Tibial nerve (tissue), 4 donors: ENCODE measurements at regions not wholly inside any gene's neighbourhood (a gene's known extent, or its start where the extent isn't known, plus 50 kb on each side); places are given as distances from the start of the nearest gene placed in this dataset.

Experiments used
- DNase-seq, 2 donors: peaks; one replicate each; pipeline ENCODE4 v3.0.0-alpha.2; 2019; ENCODE audit warnings: low spot score in 2 of 2
- H3K27ac ChIP-seq, 4 donors: fragments of 200-600 bp; sonication (generic) in 3 of 4; one replicate each; pipeline ENCODE4 v1.5.1; 2017 to 2019; ENCODE audit warnings: mild to moderate bottlenecking in 1 of 4
- H3K27me3 ChIP-seq, 2 donors: fragments of 200-600 bp; sonication (generic) in 1 of 2; one replicate each; pipeline versions ENCODE4 v1.5.1 to v1.6.0; 2017 to 2019
- H3K36me3 ChIP-seq, 3 donors: fragments of 200-600 bp; sonication (generic); one replicate each; pipeline ENCODE4 v1.5.1; 2018 to 2019
- H3K4me1 ChIP-seq, 4 donors: fragments of 200-600 bp; sonication (generic) in 3 of 4; one replicate each; pipeline ENCODE4 v1.5.1; 2017 to 2019
- H3K4me3 ChIP-seq, 4 donors: fragments of 200-600 bp; sonication (generic) in 3 of 4; one replicate each; pipeline ENCODE4 v1.5.1; 2017 to 2019; ENCODE audit warnings: mild to moderate bottlenecking in 1 of 4, moderate library complexity in 1 of 4
- H3K9me3 ChIP-seq, 4 donors: fragments of 200-600 bp; sonication (generic) in 3 of 4; one replicate each; pipeline ENCODE4 v1.5.1; 2017 to 2019
- CTCF ChIP-seq, 5 experiments: fragments of 200-600 bp in 3 of 5; fragments of 450-650 bp in 2 of 5; sonication (generic) in 3 of 5; IDR thresholded peaks; one replicate each; pipeline ENCODE4 v1.5.1; 2016 to 2019; ENCODE audit warnings: antibody characterized with exemption in 5 of 5, mild to moderate bottlenecking in 3 of 5, moderate library complexity in 2 of 5
- EP300 ChIP-seq, 2 donors: sonication (generic); formaldehyde crosslinking; IDR thresholded peaks; one replicate each; pipeline ENCODE4 v1.6.1; 2017; ENCODE audit warnings: antibody characterized with exemption in 2 of 2, mild to moderate bottlenecking in 1 of 2
- POLR2A ChIP-seq, 2 donors: fragments of 450-650 bp; IDR thresholded peaks; one replicate each; pipeline ENCODE4 v1.6.1; 2017; ENCODE audit warnings: antibody characterized with exemption in 2 of 2, mild to moderate bottlenecking in 2 of 2, moderate library complexity in 2 of 2
- WGBS, 2 donors: methylation state at CpG; one replicate each; pipeline ENCODE4 v1.1.5; 2018; 5-methylcytosine and 5-hydroxymethylcytosine counted together

GRCh38 chr4:161329852-161330251, 833.9 kb downstream of the FSTL5 start:
- TF ChIP-seq CTCF (IDR thresholded peaks at IDR 0.05) (no peak), POLR2A (IDR thresholded peaks at IDR 0.05) (no peak), EP300 (IDR thresholded peaks at IDR 0.05) (no peak)
- no peaks in the 10 kb centered on the region for H3K27me3 ChIP-seq
- no peaks in the 10 kb centered on the region for H3K4me1 ChIP-seq

GRCh38 chr4:161321706-161322105, 842.1 kb downstream of the FSTL5 start:
- no peaks in the 10 kb centered on the region for H3K9me3 ChIP-seq
- no peaks in the 10 kb centered on the region for H3K4me1 ChIP-seq
- H3K27ac ChIP-seq, result no peak overlapping the region
- WGBS, 2 donors, result 54 to 68% methylated on average over 1 of the region's 1 CpG
- H3K36me3 ChIP-seq, result no peaks in the 10 kb centered on the region
- no peak for TF ChIP-seq POLR2A (IDR thresholded peaks at IDR 0.05)
- no peak for TF ChIP-seq CTCF (IDR thresholded peaks at IDR 0.05)
- no peak for TF ChIP-seq EP300 (IDR thresholded peaks at IDR 0.05)
- H3K4me3 ChIP-seq, result no peak overlapping the region
- no peak for DNase-seq
- H3K27me3 ChIP-seq, result no peaks in the 10 kb centered on the region

More at GRCh38 chr4:161329852-161330251, 833.9 kb downstream of the FSTL5 start:
- H3K36me3 ChIP-seq, result no peaks in the 10 kb centered on the region
- no peaks in the 10 kb centered on the region for H3K9me3 ChIP-seq
- DNase-seq, result no peak
- H3K4me3 ChIP-seq, result no peak overlapping the region
- 94 to 97% methylated on average over 1 of the region's 1 CpG for WGBS, 2 donors
- no peak overlapping the region for H3K27ac ChIP-seq

- H3K4me1 ChIP-seq, result no peaks in the 10 kb centered on the region
- no peaks in the 10 kb centered on the region for H3K36me3 ChIP-seq
- no peak overlapping the region for H3K4me3 ChIP-seq
- TF ChIP-seq CTCF (IDR thresholded peaks at IDR 0.05) (no peak), POLR2A (IDR thresholded peaks at IDR 0.05) (no peak), EP300 (IDR thresholded peaks at IDR 0.05) (no peak)
- no peak for DNase-seq
- 52 to 59% methylated on average over 4 of the region's 4 CpGs for WGBS, 2 donors
- no peaks in the 10 kb centered on the region for H3K9me3 ChIP-seq
- no peaks in the 10 kb centered on the region for H3K27me3 ChIP-seq
- H3K27ac ChIP-seq, result no peak overlapping the region
These were observed 843.4 kb downstream of the FSTL5 start for GRCh38 chr4:161320377-161320776.

- Histone ChIP-seq H3K36me3 (no peaks in the 10 kb centered on the region), H3K27ac (no peak overlapping the region), H3K4me3 (no peak overlapping the region), H3K9me3 (no peaks in the 10 kb centered on the region), H3K4me1 (no peaks in the 10 kb centered on the region), H3K27me3 (no peaks in the 10 kb centered on the region)
- DNase-seq, result no peak
- WGBS, 2 donors, result 91 to 100% methylated on average over 4 of the region's 4 CpGs
- no peak for TF ChIP-seq POLR2A (IDR thresholded peaks at IDR 0.05)
- no peak for TF ChIP-seq EP300 (IDR thresholded peaks at IDR 0.05)
- TF ChIP-seq CTCF (IDR thresholded peaks at IDR 0.05), result no peak
These were observed 846.8 kb downstream of the FSTL5 start for GRCh38 chr4:161317000-161317399.

- TF ChIP-seq CTCF (IDR thresholded peaks at IDR 0.05) (no peak), EP300 (IDR thresholded peaks at IDR 0.05) (no peak), POLR2A (IDR thresholded peaks at IDR 0.05) (no peak)
- H3K4me3 ChIP-seq, result no peak overlapping the region
- H3K27ac ChIP-seq, result no peak overlapping the region
- no peaks in the 10 kb centered on the region for H3K27me3 ChIP-seq
- H3K4me1 ChIP-seq, result no peaks in the 10 kb centered on the region
- DNase-seq, result no peak
- H3K36me3 ChIP-seq, result no peaks in the 10 kb centered on the region
- H3K9me3 ChIP-seq, result no peaks in the 10 kb centered on the region
- WGBS, 2 donors, result 32% methylated on average over 3 of the region's 3 CpGs
These were observed 849.4 kb downstream of the FSTL5 start for GRCh38 chr4:161314371-161314770.
